Calu3 (cell line): ENCODE measurements at regions not wholly inside any gene's neighbourhood (a gene's known extent, or its start where the extent isn't known, plus 50 kb on each side); places are given as distances from the start of the nearest gene placed in this dataset.
A peak's percentile ranks its signal among the peaks of the same experiment; 100 is the strongest.

ENCODE experiments used
- BruUV-seq: library from RNA; stranded (reverse); fragments of 400-500 nt; replicated peaks from 2 replicates; lab custom pipeline; 2021; lab: Mats Ljungman, UMichigan
- CTCF ChIA-PET: fragments of 300-600 bp; sonication (Branson Sonifier 250); formaldehyde crosslinking; loops from one replicate; lab custom pipeline; 2022; ENCODE audit warnings: antibody characterized with exemption; lab: Charles Lee
- DNase-seq: peaks from one replicate; pipeline ENCODE4 v3.0.0; 2022
- H3K27ac Mint-ChIP-seq: one replicate; pipeline ENCODE4 v1.8.0; 2022; ENCODE audit warnings: mixed read lengths; ENCODE audit not compliant: unreplicated experiment
- H3K27me3 Mint-ChIP-seq: one replicate; pipeline ENCODE4 v1.8.0; 2022; ENCODE audit warnings: mixed read lengths; ENCODE audit not compliant: unreplicated experiment
- H3K36me3 Mint-ChIP-seq: one replicate; pipeline ENCODE4 v1.8.0; 2022; ENCODE audit warnings: mild to moderate bottlenecking, moderate library complexity, mixed read lengths; ENCODE audit not compliant: insufficient read depth, unreplicated experiment
- H3K4me1 Mint-ChIP-seq: one replicate; pipeline ENCODE4 v1.8.0; 2022; ENCODE audit warnings: mild to moderate bottlenecking, low read depth, mixed read lengths; ENCODE audit not compliant: unreplicated experiment
- H3K4me3 Mint-ChIP-seq: one replicate; pipeline ENCODE4 v1.8.0; 2022; ENCODE audit warnings: mild to moderate bottlenecking, low read depth, moderate library complexity, mixed read lengths; ENCODE audit not compliant: unreplicated experiment
- H3K9me3 Mint-ChIP-seq: one replicate; pipeline ENCODE4 v1.8.0; 2022; ENCODE audit warnings: low read depth, mixed read lengths; ENCODE audit not compliant: unreplicated experiment
- CTCF ChIP-seq: fragments of 200-600 bp; IDR thresholded peaks from one replicate; pipeline ENCODE4 v1.8.0; 2022; ENCODE audit warnings: antibody characterized with exemption; ENCODE audit not compliant: unreplicated experiment
- intact Hi-C: fragments of 100-400 bp; cut with micrococcal nuclease; formaldehyde crosslinking; loops from one replicate; pipeline ENCODE4 v1.10.0; 2022; ENCODE audit not compliant: unreplicated experiment

- no peaks in the 10 kb centered on the region for H3K36me3 Mint-ChIP-seq
- no peak overlapping the region for H3K4me3 Mint-ChIP-seq
- no peaks in the 10 kb centered on the region for H3K4me1 Mint-ChIP-seq
- intact Hi-C loops: no loop called here
- no peak for TF ChIP-seq CTCF
- H3K27ac Mint-ChIP-seq: no peak overlapping the region
- CTCF ChIA-PET: no interaction called here
- BruUV-seq: no TSS peak
- H3K9me3 Mint-ChIP-seq: peaks cover 3% of the 10 kb centered on the region
- DNase-seq: no peak
- H3K27me3 Mint-ChIP-seq: no peaks in the 10 kb centered on the region
Measured at GRCh38 chr5:121783700-121784099, 68.0 kb upstream of the FTMT start.

GRCh38 chr5:121793791-121794190 lies 57.9 kb upstream of the FTMT start:
- no peak for DNase-seq
- Mint-ChIP-seq H3K9me3 (no peaks in the 10 kb centered on the region), H3K27ac (no peak overlapping the region), H3K4me3 (no peak overlapping the region), H3K4me1 (no peaks in the 10 kb centered on the region), H3K27me3 (no peaks in the 10 kb centered on the region), H3K36me3 (no peaks in the 10 kb centered on the region)
- intact Hi-C loops: no loop called here
- no peak for TF ChIP-seq CTCF
- CTCF ChIA-PET: no interaction called here
- BruUV-seq: no TSS peak

- no TSS peak for BruUV-seq
- DNase-seq: no peak
- Mint-ChIP-seq H3K4me3 (no peak overlapping the region), H3K27me3 (no peaks in the 10 kb centered on the region), H3K4me1 (no peaks in the 10 kb centered on the region), H3K27ac (no peak overlapping the region), H3K9me3 (no peaks in the 10 kb centered on the region), H3K36me3 (no peaks in the 10 kb centered on the region)
- TF ChIP-seq CTCF: no peak
- intact Hi-C loops: no loop called here
- CTCF ChIA-PET: no interaction called here
Measured at GRCh38 chr5:121795511-121795910, 56.2 kb upstream of the FTMT start.

- no peaks in the 10 kb centered on the region for H3K9me3 Mint-ChIP-seq
- DNase-seq: no peak
Measured at GRCh38 chr5:121797681-121798518, 53.8 kb upstream of the FTMT start.

More at GRCh38 chr5:121797681-121798518, 53.8 kb upstream of the FTMT start:
- H3K36me3 Mint-ChIP-seq: no peaks in the 10 kb centered on the region
- no peak for TF ChIP-seq CTCF
- H3K27ac Mint-ChIP-seq: peak overlapping the region; percentile 35
- H3K27me3 Mint-ChIP-seq: no peaks in the 10 kb centered on the region
- H3K4me1 Mint-ChIP-seq: no peaks in the 10 kb centered on the region
- intact Hi-C loops: no loop called here
- BruUV-seq: no TSS peak
- CTCF ChIA-PET: interaction anchor here (1.5 kb wide), 1 partner anchor 22 kb away, joined by 3 read pairs; no protein-coding TSS in a partner anchor
- H3K4me3 Mint-ChIP-seq: no peak overlapping the region
